ENCODE measurements at regions not wholly inside any gene's neighbourhood (a gene's known extent, or its start where the extent isn't known, plus 50 kb on each side); places are given as distances from the start of the nearest gene placed in this dataset.

DNA sequence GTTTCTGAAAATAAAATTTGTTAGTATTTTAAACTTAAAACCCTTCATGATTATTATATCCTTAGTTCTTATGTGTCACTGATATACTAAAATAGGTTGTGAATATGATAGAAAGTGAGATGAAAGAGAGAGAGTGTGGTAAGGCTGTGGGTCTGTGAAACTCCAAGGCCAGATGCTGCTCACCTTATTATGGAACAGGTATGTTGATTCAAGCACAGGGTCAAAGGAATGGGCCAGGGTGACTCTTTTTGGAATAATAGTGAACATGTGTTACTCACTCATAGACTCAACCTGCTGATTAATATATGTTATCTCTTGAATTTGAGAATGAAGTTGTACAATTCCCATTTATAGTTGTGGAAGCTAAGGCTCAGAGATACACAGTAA is 70.7 kb upstream of the FN1 start:
- ATAC-seq (no peak), DNase-seq (no peak)
- Histone ChIP-seq H3K9me3 (no peaks in the 10 kb centered on the region), H3K27me3 (no peaks in the 10 kb centered on the region), H3K4me3 (no peak overlapping the region), H3K36me3 (no peaks in the 10 kb centered on the region), H3K27ac (no peak overlapping the region), H3K4me1 (no peaks in the 10 kb centered on the region)
- no peak for TF ChIP-seq CTCF (IDR thresholded peaks at IDR 0.05)
- intact Hi-C loops (cut with DNase I): no loop called here

DNA sequence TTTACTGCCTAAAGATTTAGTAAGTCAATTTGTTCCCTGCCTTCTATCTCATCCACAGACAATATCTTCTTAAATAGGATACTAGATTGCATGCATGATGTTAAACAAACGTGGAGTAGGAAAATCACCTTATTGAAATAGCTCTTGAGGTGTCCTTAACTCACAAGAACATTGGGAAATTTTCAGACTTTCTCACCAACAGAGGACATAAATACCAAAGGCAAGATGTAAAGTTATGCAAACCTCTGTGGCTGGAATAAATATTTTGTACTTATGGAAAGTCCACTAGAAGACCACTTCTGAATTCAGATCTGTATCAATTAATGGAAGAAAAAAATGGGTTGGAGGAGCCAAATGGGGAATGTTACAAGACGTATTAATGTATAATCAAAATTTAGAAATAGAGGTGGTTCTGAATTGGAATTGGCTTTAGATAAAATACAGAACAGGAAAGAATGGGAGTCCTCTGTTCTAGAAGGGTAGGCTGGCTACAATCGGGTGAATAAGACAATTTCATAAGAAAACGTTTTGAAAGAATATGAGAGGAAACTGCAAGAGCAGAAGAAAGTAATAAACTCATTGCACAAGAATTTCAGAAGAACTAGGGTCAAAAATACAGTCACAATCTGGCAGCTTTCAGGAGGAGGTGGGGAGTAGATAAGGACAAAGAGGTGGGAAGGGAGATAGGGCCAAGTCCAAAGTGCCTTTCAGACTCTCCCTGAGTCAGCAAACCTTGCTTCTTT is 69.3 kb upstream of the FN1 start:
- no peak for DNase-seq
- H3K4me3 ChIP-seq: no peak overlapping the region
- H3K4me1 ChIP-seq: no peaks in the 10 kb centered on the region

GRCh38 chr2:215504547-215504946 is 68.7 kb upstream of the FN1 start:
- TF ChIP-seq CTCF (IDR thresholded peaks at IDR 0.05): no peak
- H3K9me3 ChIP-seq: no peaks in the 10 kb centered on the region
- H3K4me1 ChIP-seq: no peaks in the 10 kb centered on the region
- intact Hi-C loops (cut with DNase I): no loop called here
- no peak overlapping the region for H3K4me3 ChIP-seq
- H3K27me3 ChIP-seq: no peaks in the 10 kb centered on the region
- ATAC-seq (no peak), DNase-seq (no peak)
- no peak overlapping the region for H3K27ac ChIP-seq
- H3K36me3 ChIP-seq: no peaks in the 10 kb centered on the region

More for the DNA sequence above, 69.3 kb upstream of the FN1 start:
- intact Hi-C loops (cut with DNase I): no loop called here
- no peaks in the 10 kb centered on the region for H3K27me3 ChIP-seq
- H3K36me3 ChIP-seq: no peaks in the 10 kb centered on the region
- ATAC-seq: peak; percentile 45
- TF ChIP-seq CTCF (IDR thresholded peaks at IDR 0.05): no peak
- no peak overlapping the region for H3K27ac ChIP-seq
- no peaks in the 10 kb centered on the region for H3K9me3 ChIP-seq

DNA sequence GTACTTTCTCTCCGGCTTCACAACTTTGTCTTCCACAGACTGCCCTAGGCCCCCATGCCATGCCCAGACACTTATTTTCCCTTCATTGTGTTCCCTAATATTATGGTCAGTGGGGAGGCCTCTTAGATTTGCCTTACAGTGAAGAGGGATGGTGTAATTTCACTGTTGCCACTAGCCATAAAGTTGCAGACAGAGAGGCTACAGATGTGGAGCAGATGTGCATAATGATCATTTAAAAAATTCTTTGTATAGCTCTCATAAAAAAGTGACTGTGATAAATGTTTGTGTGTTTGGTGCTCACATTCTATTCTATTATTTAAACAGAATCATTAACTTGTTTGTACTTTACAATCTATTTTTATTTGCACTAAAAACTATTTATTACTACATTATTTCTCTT is 67.5 kb upstream of the FN1 start:
- H3K4me1 ChIP-seq: no peaks in the 10 kb centered on the region
- no peak for TF ChIP-seq CTCF (IDR thresholded peaks at IDR 0.05)
- no peak overlapping the region for H3K27ac ChIP-seq
- H3K36me3 ChIP-seq: no peaks in the 10 kb centered on the region
- DNase-seq (no peak), ATAC-seq (no peak)
- no peak overlapping the region for H3K4me3 ChIP-seq
- H3K9me3 ChIP-seq: no peaks in the 10 kb centered on the region
- intact Hi-C loops (cut with DNase I): no loop called here
- H3K27me3 ChIP-seq: no peaks in the 10 kb centered on the region

DNA sequence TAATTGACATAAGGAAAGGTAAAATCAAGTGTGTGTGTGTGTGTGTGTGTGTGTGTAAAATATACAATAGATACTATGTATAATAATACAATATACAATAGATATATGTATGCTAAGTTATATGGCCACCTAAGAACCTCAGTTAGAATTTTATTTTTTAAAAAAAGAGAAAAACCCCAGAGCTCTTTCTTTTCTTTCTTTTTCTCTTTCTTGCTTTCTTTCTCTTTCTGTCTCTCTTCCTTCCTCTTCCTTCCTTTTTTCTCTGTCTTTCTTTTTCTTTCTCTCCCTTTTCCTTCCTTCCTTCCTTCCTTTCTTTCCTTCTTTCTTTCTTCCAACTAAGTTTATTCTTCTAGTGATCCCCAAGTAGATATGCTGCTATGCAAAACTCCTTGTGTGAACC is 64.6 kb upstream of the FN1 start:
- no peak for ATAC-seq
- H3K9me3 ChIP-seq: no peaks in the 10 kb centered on the region
- intact Hi-C loops (cut with DNase I): no loop called here
- no peak for DNase-seq
- H3K4me1 ChIP-seq: no peaks in the 10 kb centered on the region
- no peak overlapping the region for H3K4me3 ChIP-seq
- H3K27ac ChIP-seq: no peak overlapping the region
- TF ChIP-seq CTCF (IDR thresholded peaks at IDR 0.05): no peak
- H3K27me3 ChIP-seq: no peaks in the 10 kb centered on the region
- no peaks in the 10 kb centered on the region for H3K36me3 ChIP-seq

DNA sequence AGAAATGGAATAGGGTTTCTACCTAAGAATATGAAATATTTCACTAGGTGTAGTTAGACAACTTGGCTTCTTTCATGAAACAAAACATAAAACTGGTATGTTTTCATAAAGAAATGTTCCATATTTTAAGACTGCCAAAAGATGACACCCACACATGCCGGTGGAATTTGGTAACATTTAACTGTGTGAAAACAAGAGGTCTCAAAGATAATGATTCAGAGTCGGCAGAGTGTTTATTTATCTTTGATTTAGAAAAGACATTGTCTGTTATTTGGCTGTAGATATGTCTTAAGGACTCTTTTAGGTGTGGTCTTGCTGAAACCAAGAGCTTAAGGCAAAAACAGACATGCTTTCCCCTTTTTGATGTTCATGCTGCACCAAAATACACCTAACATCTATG is 63.5 kb upstream of the FN1 start:
- Histone ChIP-seq H3K36me3 (no peaks in the 10 kb centered on the region), H3K27ac (no peak overlapping the region), H3K9me3 (no peaks in the 10 kb centered on the region), H3K4me1 (no peaks in the 10 kb centered on the region), H3K27me3 (no peaks in the 10 kb centered on the region), H3K4me3 (no peak overlapping the region)
- DNase-seq (no peak), ATAC-seq (no peak)
- intact Hi-C loops (cut with DNase I): no loop called here
- TF ChIP-seq CTCF (IDR thresholded peaks at IDR 0.05): no peak
